ENCODE measurements at regions not wholly inside any gene's neighbourhood (a gene's known extent, or its start where the extent isn't known, plus 50 kb on each side); places are given as distances from the start of the nearest gene placed in this dataset.

- DNase-seq (ENCODE audit: low read depth): no peak
Measured at GRCh38 chr2:65688141-65688886, 255.9 kb upstream of the SPRED2 start.

- no peak for DNase-seq (ENCODE audit: low read depth)
Measured at GRCh38 chr2:65687614-65688013, 255.2 kb upstream of the SPRED2 start.

- no peak for DNase-seq (ENCODE audit: low read depth)
Measured at GRCh38 chr2:65686928-65687521, 254.6 kb upstream of the SPRED2 start.

GRCh38 chr2:65681503-65681902 lies 249.1 kb upstream of the SPRED2 start:
- no peak for DNase-seq (ENCODE audit: low read depth)

GRCh38 chr2:65678779-65679391 lies 246.5 kb upstream of the SPRED2 start:
- DNase-seq (ENCODE audit: low read depth): no peak

- DNase-seq (ENCODE audit: low read depth): no peak
Measured at GRCh38 chr2:65675350-65675749, 243.0 kb upstream of the SPRED2 start.

GRCh38 chr2:65671670-65672242 lies 239.4 kb upstream of the SPRED2 start:
- DNase-seq (ENCODE audit: low read depth): no peak

GRCh38 chr2:65669574-65669973 lies 237.2 kb upstream of the SPRED2 start:
- DNase-seq (ENCODE audit: low read depth): no peak

- DNase-seq (ENCODE audit: low read depth): no peak
Measured at GRCh38 chr2:65668744-65669143, 236.3 kb upstream of the SPRED2 start.

- no peak for DNase-seq (ENCODE audit: low read depth)
Measured at GRCh38 chr2:65666156-65666725, 233.8 kb upstream of the SPRED2 start.

GRCh38 chr2:65664931-65665330 lies 232.5 kb upstream of the SPRED2 start:
- DNase-seq (ENCODE audit: low read depth): no peak

- DNase-seq (ENCODE audit: low read depth): no peak
Measured at GRCh38 chr2:65663831-65664407, 231.5 kb upstream of the SPRED2 start.

- DNase-seq (ENCODE audit: low read depth): no peak
Measured at GRCh38 chr2:65662654-65663432, 230.4 kb upstream of the SPRED2 start.

GRCh38 chr2:65661980-65662653 lies 229.7 kb upstream of the SPRED2 start:
- no peak for DNase-seq (ENCODE audit: low read depth)

- DNase-seq (ENCODE audit: low read depth): no peak
Measured at GRCh38 chr2:65660340-65660739, 227.9 kb upstream of the SPRED2 start.

GRCh38 chr2:65658881-65659280 lies 226.5 kb upstream of the SPRED2 start:
- peak; percentile 47 for DNase-seq (ENCODE audit: low read depth)

- DNase-seq (ENCODE audit: low read depth): no peak
Measured at GRCh38 chr2:65658266-65658665, 225.9 kb upstream of the SPRED2 start.

GRCh38 chr2:65656160-65656718 lies 223.8 kb upstream of the SPRED2 start:
- DNase-seq (ENCODE audit: low read depth): no peak

GRCh38 chr2:65655000-65655399 lies 222.6 kb upstream of the SPRED2 start:
- no peak for DNase-seq (ENCODE audit: low read depth)

GRCh38 chr2:65654496-65654895 lies 222.1 kb upstream of the SPRED2 start:
- DNase-seq (ENCODE audit: low read depth): no peak

GRCh38 chr2:65652066-65652465 lies 219.7 kb upstream of the SPRED2 start:
- DNase-seq (ENCODE audit: low read depth): no peak

Measured in HS-27A (cell line).